Endothelial cell of umbilical vein (primary cell): ENCODE measurements at regions not wholly inside any gene's neighbourhood (a gene's known extent, or its start where the extent isn't known, plus 50 kb on each side); places are given as distances from the start of the nearest gene placed in this dataset.

Experiments used
- BruUV-seq: library from RNA; stranded (reverse); fragments of 400-500 nt; replicated peaks from 2 replicates; lab custom pipeline; 2021; lab: Mats Ljungman, UMichigan
- CTCF ChIA-PET: fragments of 300-600, 350-600 bp; sonication (Branson Sonifier 250); formaldehyde crosslinking; loops from one replicate; lab custom pipeline; 2021; ENCODE audit warnings: antibody characterized with exemption, inconsistent platforms; lab: Charles Lee
- POLR2A ChIA-PET: fragments of 300-600, 350-600 bp; sonication (Branson Sonifier 250); formaldehyde crosslinking; loops from one replicate; lab custom pipeline; 2021; ENCODE audit warnings: antibody characterized with exemption, inconsistent platforms; lab: Charles Lee
- DNase-seq: peaks from one replicate; pipeline ENCODE4 v3.0.0-alpha.2; 2011; ENCODE audit warnings: low read depth, low spot score
- FAIRE-seq: peaks from 2 replicates; lab custom pipeline; 2011; peaks lifted over from hg19 to GRCh38; lab: Jason Lieb, UNC
- H2AFZ ChIP-seq: 2 replicates; pipeline ENCODE4 v1.6.0; 2012; ENCODE audit warnings: low read depth, low read length, control low read depth, inconsistent platforms
- H3K27ac ChIP-seq: 2 replicates; pipeline ENCODE4 v1.5.1; 2011; ENCODE audit warnings: low read depth, mild to moderate bottlenecking, control low read depth, low read length, moderate library complexity; ENCODE audit not compliant: insufficient read depth
- H3K27me3 ChIP-seq, 2 experiments: 2 replicates each; pipeline versions ENCODE4 v1.6.0 to v1.6.1; 2011; ENCODE audit warnings: low read length in 2 of 2, mixed read lengths in 1 of 2; ENCODE audit not compliant: control insufficient read depth in 2 of 2, insufficient read depth in 2 of 2
- H3K36me3 ChIP-seq, 2 experiments: 2 replicates in 1 of 2; 3 replicates in 1 of 2; pipeline ENCODE4 v1.5.1; 2011; ENCODE audit warnings: low read length in 2 of 2, mild to moderate bottlenecking in 1 of 2, moderate library complexity in 1 of 2; ENCODE audit not compliant: control insufficient read depth in 2 of 2, insufficient read depth in 2 of 2; ENCODE audit errors: extremely low read depth in 1 of 2
- H3K4me1 ChIP-seq: 3 replicates; pipeline ENCODE4 v1.5.1; 2011; ENCODE audit warnings: mild to moderate bottlenecking, low read length; ENCODE audit not compliant: control insufficient read depth, insufficient read depth; ENCODE audit errors: extremely low read depth
- H3K4me2 ChIP-seq: 2 replicates; pipeline ENCODE4 v1.6.1; 2011; ENCODE audit warnings: low read length, control low read depth, mixed read lengths; ENCODE audit not compliant: insufficient read depth
- H3K4me3 ChIP-seq, 3 experiments: fragments of 200-600 bp in 1 of 3; sonication (generic), shearing (Covaris generic) in 1 of 3; replicated peaks in 1 of 3; 2 replicates each; pipeline ENCODE4 v1.5.1; 2011 to 2016; ENCODE audit warnings: control low read depth in 3 of 3, low read length in 3 of 3, mild to moderate bottlenecking in 2 of 3, inconsistent platforms in 1 of 3, low read depth in 1 of 3, moderate library complexity in 1 of 3; ENCODE audit not compliant: insufficient read depth in 1 of 3
- H3K79me2 ChIP-seq: 2 replicates; pipeline ENCODE4 v1.6.0; 2012; ENCODE audit warnings: low read length, inconsistent platforms; ENCODE audit not compliant: control insufficient read depth, insufficient read depth
- H3K9ac ChIP-seq: replicated peaks from 2 replicates; pipeline ENCODE3; 2011; ENCODE audit warnings: low read length, control low read depth; ENCODE audit not compliant: insufficient read depth; ENCODE audit errors: extremely low read depth
- H3K9me1 ChIP-seq: replicated peaks from 3 replicates; pipeline ENCODE4 v1.6.0; 2011; ENCODE audit warnings: mild to moderate bottlenecking, low read length; ENCODE audit not compliant: control insufficient read depth, insufficient read depth; ENCODE audit errors: extremely low read depth
- H3K9me3 ChIP-seq: replicated peaks from 2 replicates; pipeline ENCODE4 v1.5.1; 2012; ENCODE audit warnings: low read length, inconsistent platforms; ENCODE audit not compliant: control insufficient read depth, insufficient read depth
- H4K20me1 ChIP-seq: replicated peaks from 2 replicates; pipeline ENCODE3; 2011; ENCODE audit warnings: mild to moderate bottlenecking, low read length; ENCODE audit not compliant: control insufficient read depth, insufficient read depth; ENCODE audit errors: extremely low read depth
- CTCF ChIP-seq, 2 donors: IDR thresholded peaks; 1 replicate in 1 of 2; 2 replicates in 1 of 2; pipeline ENCODE4 v1.5.1; 2011; ENCODE audit warnings: low read length in 2 of 2, mild to moderate bottlenecking in 2 of 2, moderate library complexity in 2 of 2, control low read depth in 1 of 2, inconsistent platforms in 1 of 2, low read depth in 1 of 2; ENCODE audit not compliant: insufficient read depth in 1 of 2; ENCODE audit errors: extremely low read depth in 1 of 2
- EZH2 ChIP-seq: IDR thresholded peaks from 2 replicates; pipeline ENCODE4 v1.6.1; 2012; ENCODE audit warnings: borderline replicate concordance, low read depth, mild to moderate bottlenecking, moderate library complexity, low read length, inconsistent platforms; ENCODE audit not compliant: severe bottlenecking
- FOS ChIP-seq: IDR thresholded peaks from 2 replicates; pipeline ENCODE4 v1.6.1; 2011; ENCODE audit warnings: mild to moderate bottlenecking, low read length, moderate library complexity, borderline replicate concordance; ENCODE audit not compliant: insufficient read depth
- GATA2 ChIP-seq: IDR thresholded peaks from 2 replicates; pipeline ENCODE4 v1.7.0; 2011; ENCODE audit warnings: low read depth, mild to moderate bottlenecking, moderate library complexity, mixed read lengths, low read length; ENCODE audit not compliant: insufficient read length, insufficient read depth
- JUN ChIP-seq: IDR thresholded peaks from 2 replicates; pipeline ENCODE4 v1.6.1; 2011; ENCODE audit warnings: borderline replicate concordance, low read depth; ENCODE audit not compliant: insufficient read length, insufficient read depth
- MAX ChIP-seq: IDR thresholded peaks from 2 replicates; pipeline ENCODE4 v1.6.1; 2011; ENCODE audit not compliant: insufficient read depth, insufficient read length
- MYC ChIP-seq: IDR thresholded peaks from one replicate; pipeline ENCODE4 v1.6.1; 2011; ENCODE audit warnings: mild to moderate bottlenecking, low read depth, low read length
- POLR2A ChIP-seq: IDR thresholded peaks from 2 replicates; pipeline ENCODE4 v1.6.1; 2012; ENCODE audit warnings: low read depth, mild to moderate bottlenecking, control low read depth, low read length
- POLR2AphosphoS5 ChIP-seq: IDR thresholded peaks from 2 replicates; pipeline ENCODE4 v1.6.1; 2012; ENCODE audit warnings: low read depth, mild to moderate bottlenecking, control low read depth, low read length, moderate library complexity; ENCODE audit not compliant: insufficient read depth
- dilution Hi-C: fragments of 300-500 bp; cut with MboI; formaldehyde crosslinking; loops from one replicate; pipeline ENCODE4 v1.15.0; 2019; ENCODE audit warnings: low sequenced_read_pairs; ENCODE audit not compliant: extremely low pct_ligation_motif_present
- intact Hi-C: fragments of 100-400 bp; cut with micrococcal nuclease; formaldehyde crosslinking; loops from one replicate; pipeline ENCODE4 v1.10.0; 2022

GRCh38 chr18:73663581-73663980 is 484.1 kb downstream of the FBXO15 start:
- no peaks in the 10 kb centered on the region for H3K4me1 ChIP-seq
- no peak overlapping the region for H3K4me2 ChIP-seq
- H3K9me3 ChIP-seq: peaks cover 2% of the 10 kb centered on the region
- no peak overlapping the region for H3K4me3 ChIP-seq
- no peaks in the 10 kb centered on the region for H3K27me3 ChIP-seq
- no peak overlapping the region for H3K27ac ChIP-seq
- intact Hi-C loops: loop anchor here (10.0 kb wide), 1 partner anchor 1251 kb away; no protein-coding TSS in a partner anchor
- H3K79me2 ChIP-seq: no peaks in the 10 kb centered on the region
- no peak for DNase-seq
- no TSS peak for BruUV-seq
- no peaks in the 10 kb centered on the region for H4K20me1 ChIP-seq
- no peak overlapping the region for H2AFZ ChIP-seq
- POLR2A ChIA-PET: no interaction called here
- no peaks in the 10 kb centered on the region for H3K9me1 ChIP-seq
- FAIRE-seq: no peak
- dilution Hi-C loops: no loop called here
- TF ChIP-seq FOS (no peak), MAX (no peak), MYC (no peak), EZH2 (no peak), JUN (no peak), CTCF (IDR thresholded peaks at IDR 0.05; ENCODE audit: extremely low read depth in 1 of 2, insufficient read depth in 1 of 2, low read depth in 1 of 2, low read length in 2 of 2) (no peak), POLR2A (no peak), GATA2 (no peak), POLR2AphosphoS5 (no peak)
- CTCF ChIA-PET: no interaction called here
- H3K9ac ChIP-seq: no peak overlapping the region
- no peaks in the 10 kb centered on the region for H3K36me3 ChIP-seq
